IMR-90 (cell line): ENCODE measurements at regions not wholly inside any gene's neighbourhood (a gene's known extent, or its start where the extent isn't known, plus 50 kb on each side); places are given as distances from the start of the nearest gene placed in this dataset.

Source experiments
- ATAC-seq: fragments of 200-7000 bp; cut with Tn5 transposase; 2 replicates; pipeline ENCODE4 v1.9.1; 2020; ENCODE audit warnings: low read depth, mild to moderate bottlenecking, moderate library complexity
- BruUV-seq: library from RNA; stranded (reverse); fragments of 400-500 nt; replicated peaks from 2 replicates; lab custom pipeline; 2021; lab: Mats Ljungman, UMichigan
- CTCF ChIA-PET: fragments of 300-600 bp; formaldehyde crosslinking; extraction: SDS; loops from one replicate; lab custom pipeline; 2021; ENCODE audit warnings: antibody characterized with exemption; lab: Yijun Ruan, JAX
- POLR2A ChIA-PET: fragments of 300-600 bp; sonication (Branson Sonifier 250); formaldehyde crosslinking; loops from one replicate; lab custom pipeline; 2022; ENCODE audit warnings: antibody characterized with exemption; ENCODE audit not compliant: unreplicated experiment; lab: Charles Lee
- DNase-seq: peaks from one replicate; pipeline ENCODE4 v3.0.0; 2013
- H2AFZ ChIP-seq: replicated peaks from 2 replicates; pipeline ENCODE3; 2013; ENCODE audit warnings: low read length, mild to moderate bottlenecking; ENCODE audit not compliant: poor library complexity
- H2AK5ac ChIP-seq: 2 replicates; pipeline ENCODE4 v1.6.1; 2013; ENCODE audit warnings: low read depth, low read length, inconsistent platforms
- H2AK9ac ChIP-seq: replicated peaks from 2 replicates; pipeline ENCODE3; 2013; ENCODE audit warnings: mild to moderate bottlenecking, low read depth, low read length, moderate library complexity; ENCODE audit not compliant: poor library complexity
- H2BK120ac ChIP-seq: 2 replicates; pipeline ENCODE4 v1.6.1; 2013; ENCODE audit warnings: low read depth, low read length, inconsistent platforms
- H2BK15ac ChIP-seq: 3 replicates; pipeline ENCODE4 v1.6.1; 2013; ENCODE audit warnings: low read depth, low read length, inconsistent platforms
- H2BK20ac ChIP-seq: 2 replicates; pipeline ENCODE4 v1.6.1; 2013; ENCODE audit warnings: low read depth, mild to moderate bottlenecking, inconsistent platforms, low read length, moderate library complexity
- H2BK5ac ChIP-seq: 2 replicates; pipeline ENCODE4 v1.6.1; 2013; ENCODE audit warnings: mild to moderate bottlenecking, low read depth, low read length, inconsistent platforms; ENCODE audit not compliant: poor library complexity, severe bottlenecking
- H3K14ac ChIP-seq: replicated peaks from 2 replicates; pipeline ENCODE4 v1.6.1; 2013; ENCODE audit warnings: low read depth, low read length, inconsistent platforms
- H3K18ac ChIP-seq: 2 replicates; pipeline ENCODE4 v1.6.1; 2013; ENCODE audit warnings: low read depth, low read length, control low read depth
- H3K23ac ChIP-seq: 2 replicates; pipeline ENCODE4 v1.6.1; 2013; ENCODE audit warnings: low read depth, low read length, inconsistent platforms
- H3K27ac ChIP-seq: 2 replicates; pipeline ENCODE4 v1.5.1; 2013; ENCODE audit warnings: mild to moderate bottlenecking, control low read depth, low read length; ENCODE audit not compliant: insufficient read depth
- H3K27me3 ChIP-seq: 2 replicates; pipeline ENCODE4 v1.6.1; 2013; ENCODE audit warnings: low read length; ENCODE audit not compliant: control insufficient read depth, insufficient read depth
- H3K36me3 ChIP-seq: 2 replicates; pipeline ENCODE4 v1.6.1; 2013; ENCODE audit warnings: low read length, mixed read lengths; ENCODE audit not compliant: control insufficient read depth, insufficient read depth
- H3K4ac ChIP-seq: 2 replicates; pipeline ENCODE4 v1.6.1; 2013; ENCODE audit warnings: low read depth, low read length, inconsistent platforms
- H3K4me1 ChIP-seq: 2 replicates; pipeline ENCODE4 v1.6.1; 2013; ENCODE audit warnings: low read length, mixed read lengths; ENCODE audit not compliant: control insufficient read depth, insufficient read depth
- H3K4me2 ChIP-seq: 2 replicates; pipeline ENCODE4 v1.6.1; 2013; ENCODE audit warnings: low read depth, mild to moderate bottlenecking, control low read depth, low read length, moderate library complexity
- H3K4me3 ChIP-seq: 2 replicates; pipeline ENCODE4 v1.5.1; 2013; ENCODE audit warnings: low read depth, mild to moderate bottlenecking, control low read depth, low read length, moderate library complexity; ENCODE audit not compliant: insufficient read depth
- H3K56ac ChIP-seq: 2 replicates; pipeline ENCODE4 v1.6.1; 2013; ENCODE audit warnings: low read length, inconsistent platforms; ENCODE audit not compliant: insufficient read depth; ENCODE audit errors: extremely low read depth
- H3K79me1 ChIP-seq, 2 experiments: 2 replicates each; pipeline ENCODE4 v1.6.1; 2013; ENCODE audit warnings: low read length in 2 of 2, inconsistent platforms in 1 of 2, low read depth in 1 of 2
- H3K9ac ChIP-seq: 2 replicates; pipeline ENCODE4 v1.6.1; 2013; ENCODE audit warnings: low read depth, low read length, control low read depth
- H3K9me1 ChIP-seq: 2 replicates; pipeline ENCODE4 v1.6.1; 2013; ENCODE audit warnings: low read length, inconsistent platforms; ENCODE audit not compliant: insufficient read depth
- H3K9me3 ChIP-seq: 2 replicates; pipeline ENCODE4 v1.6.1; 2013; ENCODE audit warnings: low read length; ENCODE audit not compliant: control insufficient read depth, insufficient read depth
- H4K20me1 ChIP-seq: 2 replicates; pipeline ENCODE4 v1.6.1; 2013; ENCODE audit warnings: low read length, inconsistent platforms; ENCODE audit not compliant: insufficient read depth
- H4K5ac ChIP-seq: 2 replicates; pipeline ENCODE4 v1.6.1; 2013; ENCODE audit warnings: mild to moderate bottlenecking, low read depth, low read length, control low read depth
- H4K8ac ChIP-seq, 2 experiments: 2 replicates each; pipeline ENCODE4 v1.6.1; 2013; ENCODE audit warnings: low read depth in 2 of 2, low read length in 2 of 2, control low read depth in 1 of 2, inconsistent platforms in 1 of 2
- H4K91ac ChIP-seq: 2 replicates; pipeline ENCODE4 v1.6.1; 2013; ENCODE audit warnings: low read depth, low read length, inconsistent platforms; ENCODE audit not compliant: insufficient read depth
- CHD1 ChIP-seq: IDR thresholded peaks from 2 replicates; pipeline ENCODE4 v1.6.1; 2012; ENCODE audit warnings: low read depth, low read length, improper control_type of control experiment
- MAFK ChIP-seq: IDR thresholded peaks from 2 replicates; pipeline ENCODE4 v1.6.1; 2012; ENCODE audit warnings: low read depth, low read length, improper control_type of control experiment
- MXI1 ChIP-seq: IDR thresholded peaks from 2 replicates; pipeline ENCODE4 v1.6.1; 2012; ENCODE audit warnings: low read depth, mild to moderate bottlenecking, low read length, moderate library complexity, borderline replicate concordance
- POLR2A ChIP-seq: IDR thresholded peaks from 2 replicates; pipeline ENCODE4 v1.6.1; 2012; ENCODE audit warnings: mild to moderate bottlenecking, low read depth, low read length
- RAD21 ChIP-seq: IDR thresholded peaks from 2 replicates; pipeline ENCODE4 v1.6.1; 2012; ENCODE audit warnings: low read length, improper control_type of control experiment
- RCOR1 ChIP-seq: IDR thresholded peaks from 2 replicates; pipeline ENCODE4 v1.6.1; 2012; ENCODE audit warnings: mild to moderate bottlenecking, low read length, improper control_type of control experiment; ENCODE audit not compliant: insufficient replicate concordance
- WGBS, 2 experiments: methylation state at CpG; one replicate each; pipeline versions ENCODE4 v1.1.5 to v1.1.7; 2013; ENCODE audit warnings: missing lambda C conversion rate in 2 of 2; ENCODE audit not compliant: insufficient read length in 1 of 2; ENCODE audit errors: extremely low coverage in 2 of 2; 5-methylcytosine and 5-hydroxymethylcytosine counted together
- dilution Hi-C: fragments of 300-500 bp; cut with HindIII; formaldehyde crosslinking; loops from one replicate; pipeline ENCODE4 v1.14.3; 2018; ENCODE audit warnings: low sequenced_read_pairs; ENCODE audit not compliant: unreplicated experiment
- in situ Hi-C: fragments of 300-500 bp; cut with MboI; formaldehyde crosslinking; loops from 3 replicates; pipeline ENCODE4 v1.14.3; 2019; ENCODE audit warnings: low sequenced_read_pairs, inconsistent platforms, mixed read lengths
- intact Hi-C: fragments of 100-400 bp; cut with micrococcal nuclease; formaldehyde crosslinking; loops from 2 replicates; pipeline ENCODE4 v1.10.0; 2022
- TF ChIP-seq, protein P1 (sequence below): fragments of 150-350 bp; IDR thresholded peaks from 2 replicates; pipeline ENCODE4 v1.6.1; 2017; ENCODE audit warnings: mild to moderate bottlenecking, antibody characterized with exemption, low read length, low read depth

- Histone ChIP-seq H3K79me1 (no peaks in the 10 kb centered on the region), H2AK5ac (no peak overlapping the region), H3K27me3 (no peaks in the 10 kb centered on the region), H4K8ac (no peak overlapping the region), H2BK15ac (no peak overlapping the region), H3K56ac (no peak overlapping the region), H2AFZ (no peak overlapping the region), H2BK120ac (no peak overlapping the region), H4K20me1 (no peaks in the 10 kb centered on the region), H3K9me3 (no peaks in the 10 kb centered on the region; the same call in 1 of the 2 replicates), H3K4me1 (no peaks in the 10 kb centered on the region), H3K9me1 (no peaks in the 10 kb centered on the region), H3K4me2 (no peak overlapping the region), H2BK20ac (no peak overlapping the region), H3K4ac (no peak overlapping the region), H4K5ac (no peak overlapping the region), H3K18ac (no peak overlapping the region), H3K4me3 (no peak overlapping the region), H4K91ac (no peak overlapping the region), H3K9ac (no peak overlapping the region), H3K36me3 (no peaks in the 10 kb centered on the region), H2AK9ac (no peak overlapping the region), H3K23ac (no peak overlapping the region), H2BK5ac (no peak overlapping the region), H3K14ac (no peak overlapping the region), H3K27ac (no peak overlapping the region)
- dilution Hi-C loops, result no loop called here
- 40% methylated on average over 1 of the region's 5 CpGs; no CpG with 5 or more reads in 1 of the 2 experiments for WGBS, 2 experiments
- in situ Hi-C loops, result no loop called here
- TF ChIP-seq MXI1 (no peak), RCOR1 (no peak), MAFK (no peak), CHD1 (no peak), POLR2A (no peak), RAD21 (no peak)
- TF ChIP-seq, protein P1, sequence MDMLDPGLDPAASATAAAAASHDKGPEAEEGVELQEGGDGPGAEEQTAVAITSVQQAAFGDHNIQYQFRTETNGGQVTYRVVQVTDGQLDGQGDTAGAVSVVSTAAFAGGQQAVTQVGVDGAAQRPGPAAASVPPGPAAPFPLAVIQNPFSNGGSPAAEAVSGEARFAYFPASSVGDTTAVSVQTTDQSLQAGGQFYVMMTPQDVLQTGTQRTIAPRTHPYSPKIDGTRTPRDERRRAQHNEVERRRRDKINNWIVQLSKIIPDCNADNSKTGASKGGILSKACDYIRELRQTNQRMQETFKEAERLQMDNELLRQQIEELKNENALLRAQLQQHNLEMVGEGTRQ, result no peak
- ChIA-PET POLR2A (no interaction called here), CTCF (no interaction called here)
- ATAC-seq (no peak), DNase-seq (no peak)
- no TSS peak for BruUV-seq
- intact Hi-C loops, result no loop called here
Observed at GRCh38 chr20:48524582-48524981, 303.2 kb downstream of the PREX1 start.
